Left hindlimb (tissue), 1 donor: ENCODE measurements at regions not wholly inside any gene's neighbourhood (a gene's known extent, or its start where the extent isn't known, plus 50 kb on each side); places are given as distances from the start of the nearest gene placed in this dataset.
"Not testable (repeated sequence)": the region's sequence is repeated elsewhere in the genome, so short reads cannot be mapped to it uniquely, and the experiment has no call there.

Experiments
- DNase-seq: peaks from one replicate; pipeline ENCODE4 v3.0.0-alpha.2; 2018

- peak; percentile 64 for DNase-seq
Observed at GRCh38 chr3:107117922-107118536, 259.2 kb upstream of the CCDC54 start.

- DNase-seq: no peak
Observed at GRCh38 chr3:107124885-107125284, 252.4 kb upstream of the CCDC54 start.

- DNase-seq: no peak
Observed at GRCh38 chr3:107128946-107129345, 248.3 kb upstream of the CCDC54 start.

- DNase-seq: no peak
Observed at GRCh38 chr3:107130089-107130700, 247.0 kb upstream of the CCDC54 start.

GRCh38 chr3:107132674-107133073 lies 244.6 kb upstream of the CCDC54 start:
- DNase-seq: no peak

- no peak for DNase-seq
Observed at GRCh38 chr3:107133891-107134290, 243.3 kb upstream of the CCDC54 start.

- no peak for DNase-seq
Observed at GRCh38 chr3:107142171-107142570, 235.1 kb upstream of the CCDC54 start.

GRCh38 chr3:107142786-107143575 lies 234.3 kb upstream of the CCDC54 start:
- DNase-seq: peak; percentile 50

- DNase-seq: no peak
Observed at GRCh38 chr3:107150675-107151074, 226.6 kb upstream of the CCDC54 start.

- DNase-seq: no peak
Observed at GRCh38 chr3:107153981-107154380, 223.3 kb upstream of the CCDC54 start.

- no peak for DNase-seq
Observed at GRCh38 chr3:107172411-107172810, 204.8 kb upstream of the CCDC54 start.

- DNase-seq: no peak
Observed at GRCh38 chr3:107184375-107184774, 192.9 kb upstream of the CCDC54 start.

- DNase-seq: no peak
Observed at GRCh38 chr3:107188262-107188661, 189.0 kb upstream of the CCDC54 start.

GRCh38 chr3:107189158-107189791 lies 188.0 kb upstream of the CCDC54 start:
- DNase-seq: no peak

- DNase-seq: no peak
Observed at GRCh38 chr3:107193116-107193515, 184.1 kb upstream of the CCDC54 start.

- DNase-seq: peak; percentile 81
Observed at GRCh38 chr3:107198581-107199181, 178.6 kb upstream of the CCDC54 start.

GRCh38 chr3:107201146-107201545 lies 176.1 kb upstream of the CCDC54 start:
- DNase-seq: no peak

- not testable (repeated sequence) for DNase-seq
Observed at GRCh38 chr3:107202885-107203284, 174.4 kb upstream of the CCDC54 start.

- no peak for DNase-seq
Observed at GRCh38 chr3:107204121-107204520, 173.1 kb upstream of the CCDC54 start.

- no peak for DNase-seq
Observed at GRCh38 chr3:107205358-107205757, 171.9 kb upstream of the CCDC54 start.

- DNase-seq: no peak
Observed at GRCh38 chr3:107206141-107206540, 171.1 kb upstream of the CCDC54 start.

GRCh38 chr3:107206945-107207344 lies 170.3 kb upstream of the CCDC54 start:
- no peak for DNase-seq

- DNase-seq: peak; percentile 76
Observed at GRCh38 chr3:107208100-107208499, 169.1 kb upstream of the CCDC54 start.
